ENCODE measurements at regions not wholly inside any gene's neighbourhood (a gene's known extent, or its start where the extent isn't known, plus 50 kb on each side); places are given as distances from the start of the nearest gene placed in this dataset.

DNA sequence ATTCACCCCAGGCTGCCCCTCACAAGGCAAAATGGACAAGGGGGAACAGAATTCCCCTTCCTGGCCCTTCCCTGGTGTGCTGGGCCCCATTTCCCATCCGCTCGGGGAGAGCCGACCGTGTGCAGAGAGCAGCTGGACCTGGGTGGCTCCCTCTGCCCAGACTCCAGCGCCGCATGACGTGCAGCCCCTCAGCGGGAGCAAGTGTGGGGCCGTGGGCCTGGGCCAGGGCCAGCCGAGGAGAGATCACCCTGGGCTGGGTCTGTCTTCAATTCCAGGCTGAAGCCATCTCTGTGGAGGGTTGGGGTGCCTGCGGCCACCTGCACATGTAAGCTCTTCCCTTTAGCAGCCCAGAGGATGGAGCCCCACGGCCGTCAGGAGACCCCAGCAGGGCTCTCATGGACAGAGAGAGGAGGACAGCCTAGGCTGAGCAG is 241.8 kb downstream of the TTLL2 start:
- TF ChIP-seq, protein P1, sequence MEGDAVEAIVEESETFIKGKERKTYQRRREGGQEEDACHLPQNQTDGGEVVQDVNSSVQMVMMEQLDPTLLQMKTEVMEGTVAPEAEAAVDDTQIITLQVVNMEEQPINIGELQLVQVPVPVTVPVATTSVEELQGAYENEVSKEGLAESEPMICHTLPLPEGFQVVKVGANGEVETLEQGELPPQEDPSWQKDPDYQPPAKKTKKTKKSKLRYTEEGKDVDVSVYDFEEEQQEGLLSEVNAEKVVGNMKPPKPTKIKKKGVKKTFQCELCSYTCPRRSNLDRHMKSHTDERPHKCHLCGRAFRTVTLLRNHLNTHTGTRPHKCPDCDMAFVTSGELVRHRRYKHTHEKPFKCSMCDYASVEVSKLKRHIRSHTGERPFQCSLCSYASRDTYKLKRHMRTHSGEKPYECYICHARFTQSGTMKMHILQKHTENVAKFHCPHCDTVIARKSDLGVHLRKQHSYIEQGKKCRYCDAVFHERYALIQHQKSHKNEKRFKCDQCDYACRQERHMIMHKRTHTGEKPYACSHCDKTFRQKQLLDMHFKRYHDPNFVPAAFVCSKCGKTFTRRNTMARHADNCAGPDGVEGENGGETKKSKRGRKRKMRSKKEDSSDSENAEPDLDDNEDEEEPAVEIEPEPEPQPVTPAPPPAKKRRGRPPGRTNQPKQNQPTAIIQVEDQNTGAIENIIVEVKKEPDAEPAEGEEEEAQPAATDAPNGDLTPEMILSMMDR (IDR thresholded peaks at IDR 0.05) = no peak
- TF ChIP-seq ZFX (IDR thresholded peaks at IDR 0.05; ENCODE audit: borderline replicate concordance) = no peak
